HepG2 (cell line): ENCODE measurements at regions not wholly inside any gene's neighbourhood (a gene's known extent, or its start where the extent isn't known, plus 50 kb on each side); places are given as distances from the start of the nearest gene placed in this dataset.

Source experiments
- ATAC-seq: fragments of 200-7000 bp; cut with Tn5 transposase; 3 replicates; pipeline ENCODE4 v1.9.1; 2020; ENCODE audit warnings: mild to moderate bottlenecking, moderate library complexity
- BruUV-seq: library from RNA; stranded (reverse); fragments of 400-500 nt; replicated peaks from 2 replicates; lab custom pipeline; 2021; lab: Mats Ljungman, UMichigan
- CTCF ChIA-PET: fragments of 300-600 bp; formaldehyde crosslinking; extraction: SDS; loops from one replicate; lab custom pipeline; 2021; ENCODE audit warnings: low total read pairs, inconsistent platforms, low intra/inter-chr PET ratio; lab: Yijun Ruan, JAX
- POLR2A ChIA-PET: fragments of 350-600 bp; sonication (Branson Sonifier 250); formaldehyde crosslinking; loops from one replicate; lab custom pipeline; 2020; ENCODE audit warnings: antibody characterized with exemption, inconsistent platforms; lab: Yijun Ruan, JAX
- DNase-seq: peaks from one replicate; pipeline ENCODE4 v3.0.0-alpha.2; 2015; ENCODE audit warnings: low spot score
- FAIRE-seq: peaks from 3 replicates; lab custom pipeline; 2011; peaks lifted over from hg19 to GRCh38; lab: Jason Lieb, UNC
- H2AFZ ChIP-seq: one replicate; pipeline ENCODE4 v1.6.1; 2011; ENCODE audit warnings: low read length, inconsistent platforms
- H3K27ac ChIP-seq: fragments of 300-600 bp; 3 replicates; pipeline ENCODE4 v1.8.0; 2011; ENCODE audit warnings: mixed run types, mild to moderate bottlenecking, mixed read lengths, low read length, inconsistent platforms; ENCODE audit not compliant: insufficient read depth; ENCODE audit errors: extremely low read length
- H3K27me3 ChIP-seq, 2 experiments: fragments of 200-600 bp in 1 of 2; 2 replicates in 1 of 2; 3 replicates in 1 of 2; pipeline versions ENCODE4 v1.6.0 to v1.8.0; 2011; ENCODE audit warnings: low read length in 2 of 2, mild to moderate bottlenecking in 2 of 2, moderate library complexity in 2 of 2, inconsistent platforms in 1 of 2; ENCODE audit not compliant: insufficient read depth in 2 of 2, control insufficient read depth in 1 of 2
- H3K36me3 ChIP-seq, 2 experiments: fragments of 200-600 bp in 1 of 2; replicated peaks in 1 of 2; 2 replicates in 1 of 2; 3 replicates in 1 of 2; pipeline versions ENCODE4 v1.5.1 to v1.8.0; 2011; ENCODE audit warnings: low read length in 2 of 2, inconsistent platforms in 1 of 2; ENCODE audit not compliant: insufficient read depth in 2 of 2, control insufficient read depth in 1 of 2
- H3K4me1 ChIP-seq: 2 replicates; pipeline ENCODE4 v1.5.1; 2012; ENCODE audit warnings: low read length, inconsistent platforms; ENCODE audit not compliant: insufficient read depth
- H3K4me2 ChIP-seq: 2 replicates; pipeline ENCODE4 v1.6.0; 2011; ENCODE audit warnings: low read depth, low read length, inconsistent platforms
- H3K4me3 ChIP-seq, 3 experiments: fragments of 200-600 bp in 1 of 3; sonication (generic), shearing (Covaris generic) in 1 of 3; replicated peaks in 1 of 3; 2 replicates each; pipeline ENCODE4 v1.5.1; 2011 to 2016; ENCODE audit warnings: low read length in 3 of 3, inconsistent platforms in 2 of 3, low read depth in 2 of 3, mild to moderate bottlenecking in 2 of 3, control low read depth in 1 of 3, mixed read lengths in 1 of 3; ENCODE audit not compliant: insufficient read depth in 1 of 3
- H3K79me2 ChIP-seq: one replicate; pipeline ENCODE4 v1.6.1; 2011; ENCODE audit warnings: low read length, inconsistent platforms; ENCODE audit not compliant: insufficient read depth
- H3K9ac ChIP-seq: 2 replicates; pipeline ENCODE4 v1.6.0; 2011; ENCODE audit warnings: mild to moderate bottlenecking, low read depth, low read length, inconsistent platforms; ENCODE audit not compliant: insufficient read depth
- H3K9me3 ChIP-seq: 2 replicates; pipeline ENCODE4 v1.5.1; 2012; ENCODE audit warnings: mild to moderate bottlenecking, low read length
- H4K20me1 ChIP-seq: 2 replicates; pipeline ENCODE4 v1.6.0; 2011; ENCODE audit warnings: inconsistent platforms, mild to moderate bottlenecking, low read length, moderate library complexity; ENCODE audit not compliant: insufficient read depth
- CEBPB ChIP-seq: IDR thresholded peaks from 2 replicates; pipeline ENCODE4 v1.6.1; 2011; ENCODE audit warnings: low read depth, low read length, improper control_type of control experiment, borderline replicate concordance
- FOXA3 ChIP-seq: IDR thresholded peaks from 2 replicates; pipeline ENCODE4 v1.6.1; 2016; ENCODE audit warnings: missing genetic modification reagents, missing compliant biosample characterization
- NKX3-1 ChIP-seq: sonication (generic); formaldehyde crosslinking; IDR thresholded peaks from 2 replicates; pipeline ENCODE4 v1.5.0; 2020; ENCODE audit warnings: missing genetic modification reagents
- NR1H2 ChIP-seq: sonication (generic); formaldehyde crosslinking; IDR thresholded peaks from 2 replicates; pipeline ENCODE4 v1.8.1; 2022; ENCODE audit warnings: low read depth, missing genetic modification reagents, borderline replicate concordance
- PCBP2 ChIP-seq: fragments of 200-400 bp; formaldehyde crosslinking; optimal IDR thresholded peaks from 2 replicates; pipeline ENCODE3; 2018; ENCODE audit warnings: low read length, low read depth; ENCODE audit not compliant: poor library complexity, severe bottlenecking
- PHF8 ChIP-seq: sonication (generic); formaldehyde crosslinking; IDR thresholded peaks from 2 replicates; pipeline ENCODE4 v1.5.0; 2020; ENCODE audit warnings: missing genetic modification reagents
- PPARG ChIP-seq: conservative IDR thresholded peaks from 2 replicates; pipeline ENCODE4 v1.6.1; 2016; ENCODE audit warnings: missing biosample characterization, missing genetic modification reagents
- SAP130 ChIP-seq: IDR thresholded peaks from 2 replicates; pipeline ENCODE4 v1.6.1; 2016; ENCODE audit warnings: low read depth
- TBL1XR1 ChIP-seq: fragments of 150-350 bp; IDR thresholded peaks from 2 replicates; pipeline ENCODE4 v1.6.1; 2014; ENCODE audit warnings: borderline replicate concordance, low read length; ENCODE audit not compliant: partially characterized antibody
- ZMYM2 ChIP-seq: sonication (generic); formaldehyde crosslinking; IDR thresholded peaks from 2 replicates; pipeline ENCODE4 v1.8.0; 2022; ENCODE audit warnings: mild to moderate bottlenecking, missing genetic modification reagents
- ZNF317 ChIP-seq: sonication (generic); formaldehyde crosslinking; IDR thresholded peaks from 2 replicates; pipeline ENCODE4 v1.5.0; 2020; ENCODE audit warnings: mild to moderate bottlenecking, missing genetic modification reagents
- ZNF552 ChIP-seq: sonication (generic); formaldehyde crosslinking; IDR thresholded peaks from 2 replicates; pipeline ENCODE4 v1.9.0; 2022; ENCODE audit warnings: missing genetic modification reagents, mild to moderate bottlenecking, borderline replicate concordance
- ZSCAN12 ChIP-seq: sonication (generic); formaldehyde crosslinking; IDR thresholded peaks from 2 replicates; pipeline ENCODE4 v1.9.0; 2021; ENCODE audit warnings: mild to moderate bottlenecking, missing genetic modification reagents
- WGBS: methylation state at CpG from one replicate; pipeline ENCODE4 v1.1.6; 2017; ENCODE audit warnings: low lambda C conversion rate; 5-methylcytosine and 5-hydroxymethylcytosine counted together
- in situ Hi-C: cut with HindIII; loops from 2 replicates; pipeline ENCODE4 v1.10.0; 2017; ENCODE audit warnings: low pct_unique_long_range_greater_than_20kb; ENCODE audit not compliant: extremely low pct_ligation_motif_present
- intact Hi-C: fragments of 100-400 bp; cut with micrococcal nuclease; formaldehyde crosslinking; loops from one replicate; pipeline ENCODE4 v1.10.0; 2022; ENCODE audit not compliant: unreplicated experiment
- TF ChIP-seq, protein P1 (sequence below): sonication (generic); formaldehyde crosslinking; IDR thresholded peaks from 2 replicates; pipeline ENCODE4 v1.5.1; 2020; ENCODE audit warnings: mild to moderate bottlenecking, missing genetic modification reagents
- TF ChIP-seq, protein P2 (sequence below): sonication (generic); formaldehyde crosslinking; IDR thresholded peaks from 2 replicates; pipeline ENCODE4 v1.9.0; 2021; ENCODE audit warnings: missing genetic modification reagents, mild to moderate bottlenecking, borderline replicate concordance
- TF ChIP-seq, protein P3 (sequence below): sonication (generic); formaldehyde crosslinking; IDR thresholded peaks from 2 replicates; pipeline ENCODE4 v1.5.1; 2020; ENCODE audit warnings: mild to moderate bottlenecking, missing genetic modification reagents, borderline replicate concordance
- TF ChIP-seq, protein P4 (sequence below): sonication (generic); formaldehyde crosslinking; IDR thresholded peaks from 2 replicates; pipeline ENCODE4 v1.4.0; 2020; ENCODE audit warnings: mild to moderate bottlenecking, missing genetic modification reagents

DNA sequence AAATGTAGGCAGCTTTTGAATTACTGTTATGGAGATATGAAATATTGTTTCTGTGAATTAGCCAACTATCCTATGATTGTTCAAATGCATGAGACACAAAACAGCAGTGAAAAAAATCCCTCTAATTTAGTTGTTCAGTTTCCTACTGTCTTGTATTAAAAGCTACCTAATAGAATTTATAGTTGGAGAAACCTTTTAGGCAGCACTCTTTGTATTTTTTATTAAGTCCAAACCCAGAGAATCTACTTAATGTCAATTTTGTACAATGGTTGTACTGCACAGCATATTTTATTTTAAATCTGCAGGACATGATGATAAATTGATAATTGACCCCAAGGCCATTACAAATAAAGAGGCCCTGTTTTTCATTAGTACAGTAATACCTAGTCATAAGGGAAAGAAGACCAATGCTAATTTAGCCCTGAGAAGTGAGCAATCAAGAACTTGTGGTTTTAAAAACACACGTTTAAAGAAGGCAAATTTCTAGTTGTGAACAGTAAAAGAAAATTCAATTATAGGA is 607.5 kb downstream of the ISL1 start:
- 0% methylated on average over 1 of the region's 1 CpG for WGBS
- no peaks in the 10 kb centered on the region for H3K4me1 ChIP-seq
- no peak for DNase-seq
- H4K20me1 ChIP-seq: no peaks in the 10 kb centered on the region
- H3K27me3 ChIP-seq: no peaks in the 10 kb centered on the region; a peak in 1 of 5 replicates
- ChIA-PET CTCF (no interaction called here), POLR2A (no interaction called here)
- intact Hi-C loops (no loop called here), in situ Hi-C loops (no loop called here)
- H3K9ac ChIP-seq: no peak overlapping the region
- no peak for FAIRE-seq
- no peaks in the 10 kb centered on the region for H3K36me3 ChIP-seq
- no TSS peak for BruUV-seq
- H2AFZ ChIP-seq: no peak overlapping the region
- H3K79me2 ChIP-seq: no peaks in the 10 kb centered on the region
- H3K9me3 ChIP-seq: no peaks in the 10 kb centered on the region
- H3K27ac ChIP-seq: no peak overlapping the region
- H3K4me3 ChIP-seq: no peak overlapping the region
- H3K4me2 ChIP-seq: no peak overlapping the region
- no peak for ATAC-seq
- TF ChIP-seq PHF8 (CRISPR knock-in tag): no peak
- TF ChIP-seq, protein P1, sequence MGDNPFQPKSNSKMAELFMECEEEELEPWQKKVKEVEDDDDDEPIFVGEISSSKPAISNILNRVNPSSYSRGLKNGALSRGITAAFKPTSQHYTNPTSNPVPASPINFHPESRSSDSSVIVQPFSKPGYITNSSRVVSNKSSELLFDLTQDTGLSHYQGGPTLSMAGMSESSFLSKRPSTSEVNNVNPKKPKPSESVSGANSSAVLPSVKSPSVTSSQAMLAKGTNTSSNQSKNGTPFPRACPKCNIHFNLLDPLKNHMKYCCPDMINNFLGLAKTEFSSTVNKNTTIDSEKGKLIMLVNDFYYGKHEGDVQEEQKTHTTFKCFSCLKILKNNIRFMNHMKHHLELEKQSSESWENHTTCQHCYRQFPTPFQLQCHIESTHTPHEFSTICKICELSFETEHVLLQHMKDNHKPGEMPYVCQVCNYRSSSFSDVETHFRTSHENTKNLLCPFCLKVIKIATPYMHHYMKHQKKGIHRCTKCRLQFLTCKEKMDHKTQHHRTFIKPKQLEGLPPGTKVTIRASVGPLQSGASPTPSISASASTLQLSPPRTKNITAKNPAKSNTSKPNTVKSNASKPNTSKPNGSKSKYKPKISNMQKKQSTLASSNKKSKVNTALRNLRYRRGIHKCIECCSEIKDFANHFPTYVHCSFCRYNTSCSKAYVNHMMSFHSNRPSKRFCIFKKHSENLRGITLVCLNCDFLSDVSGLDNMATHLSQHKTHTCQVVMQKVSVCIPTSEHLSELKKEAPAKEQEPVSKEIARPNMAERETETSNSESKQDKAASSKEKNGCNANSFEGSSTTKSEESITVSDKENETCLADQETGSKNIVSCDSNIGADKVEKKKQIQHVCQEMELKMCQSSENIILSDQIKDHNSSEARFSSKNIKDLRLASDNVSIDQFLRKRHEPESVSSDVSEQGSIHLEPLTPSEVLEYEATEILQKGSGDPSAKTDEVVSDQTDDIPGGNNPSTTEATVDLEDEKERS (CRISPR knock-in tag): no peak
- TF ChIP-seq ZNF552: no peak
- no peak for TF ChIP-seq PCBP2
- TF ChIP-seq NR1H2 (CRISPR knock-in tag): no peak
- no peak for TF ChIP-seq CEBPB
- no peak for TF ChIP-seq ZMYM2
- TF ChIP-seq TBL1XR1: no peak
- no peak for TF ChIP-seq SAP130
- TF ChIP-seq, protein P2, sequence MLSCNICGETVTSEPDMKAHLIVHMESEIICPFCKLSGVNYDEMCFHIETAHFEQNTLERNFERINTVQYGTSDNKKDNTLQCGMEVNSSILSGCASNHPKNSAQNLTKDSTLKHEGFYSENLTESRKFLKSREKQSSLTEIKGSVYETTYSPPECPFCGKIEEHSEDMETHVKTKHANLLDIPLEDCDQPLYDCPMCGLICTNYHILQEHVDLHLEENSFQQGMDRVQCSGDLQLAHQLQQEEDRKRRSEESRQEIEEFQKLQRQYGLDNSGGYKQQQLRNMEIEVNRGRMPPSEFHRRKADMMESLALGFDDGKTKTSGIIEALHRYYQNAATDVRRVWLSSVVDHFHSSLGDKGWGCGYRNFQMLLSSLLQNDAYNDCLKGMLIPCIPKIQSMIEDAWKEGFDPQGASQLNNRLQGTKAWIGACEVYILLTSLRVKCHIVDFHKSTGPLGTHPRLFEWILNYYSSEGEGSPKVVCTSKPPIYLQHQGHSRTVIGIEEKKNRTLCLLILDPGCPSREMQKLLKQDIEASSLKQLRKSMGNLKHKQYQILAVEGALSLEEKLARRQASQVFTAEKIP (CRISPR knock-in tag): no peak
- TF ChIP-seq PPARG (CRISPR knock-in tag): no peak
- TF ChIP-seq ZSCAN12 (CRISPR knock-in tag): no peak
- TF ChIP-seq FOXA3: no peak
- TF ChIP-seq, protein P3, sequence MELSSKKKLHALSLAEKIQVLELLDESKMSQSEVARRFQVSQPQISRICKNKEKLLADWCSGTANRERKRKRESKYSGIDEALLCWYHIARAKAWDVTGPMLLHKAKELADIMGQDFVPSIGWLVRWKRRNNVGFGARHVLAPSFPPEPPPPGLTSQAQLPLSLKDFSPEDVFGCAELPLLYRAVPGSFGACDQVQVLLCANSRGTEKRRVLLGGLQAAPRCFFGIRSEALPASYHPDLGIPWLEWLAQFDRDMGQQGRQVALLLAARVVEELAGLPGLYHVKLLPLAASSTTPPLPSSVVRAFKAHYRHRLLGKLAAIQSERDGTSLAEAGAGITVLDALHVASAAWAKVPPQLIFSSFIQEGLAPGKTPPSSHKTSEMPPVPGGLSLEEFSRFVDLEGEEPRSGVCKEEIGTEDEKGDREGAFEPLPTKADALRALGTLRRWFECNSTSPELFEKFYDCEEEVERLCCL (CRISPR knock-in tag): no peak
- no peak for TF ChIP-seq ZNF317
- no peak for TF ChIP-seq NKX3-1 (CRISPR knock-in tag)
- TF ChIP-seq, protein P4, sequence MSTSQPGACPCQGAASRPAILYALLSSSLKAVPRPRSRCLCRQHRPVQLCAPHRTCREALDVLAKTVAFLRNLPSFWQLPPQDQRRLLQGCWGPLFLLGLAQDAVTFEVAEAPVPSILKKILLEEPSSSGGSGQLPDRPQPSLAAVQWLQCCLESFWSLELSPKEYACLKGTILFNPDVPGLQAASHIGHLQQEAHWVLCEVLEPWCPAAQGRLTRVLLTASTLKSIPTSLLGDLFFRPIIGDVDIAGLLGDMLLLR: no peak
